ENCODE measurements at regions not wholly inside any gene's neighbourhood (a gene's known extent, or its start where the extent isn't known, plus 50 kb on each side); places are given as distances from the start of the nearest gene placed in this dataset.

- TF ChIP-seq EZH2 (IDR thresholded peaks at IDR 0.05): no peak
- TF ChIP-seq FOXP2 (optimal IDR thresholded peaks at IDR 0.05; ENCODE audit: control extremely low read depth, extremely low read length, insufficient read depth): no peak
- no peak for TF ChIP-seq POLR2AphosphoS5 (IDR thresholded peaks at IDR 0.05; ENCODE audit: borderline replicate concordance, low read depth, low read length)
Measured at GRCh38 chr6:24004659-24005058, 121.4 kb upstream of the NRSN1 start.
